HTR-8/SVneo (cell line): ENCODE measurements at regions not wholly inside any gene's neighbourhood (a gene's known extent, or its start where the extent isn't known, plus 50 kb on each side); places are given as distances from the start of the nearest gene placed in this dataset.
A peak's percentile ranks its signal among the peaks of the same experiment; 100 is the strongest.

Source experiments
- DNase-seq: peaks from one replicate; pipeline ENCODE4 v3.0.0; 2011; ENCODE audit warnings: low spot score, mixed read lengths; ENCODE audit not compliant: insufficient read length
- FAIRE-seq: peaks from 2 replicates; lab custom pipeline; 2011; peaks lifted over from hg19 to GRCh38; lab: Jason Lieb, UNC

GRCh38 chr3:154778057-154778456 is 302.1 kb upstream of the MME start:
- no peak for DNase-seq
- FAIRE-seq: no peak

- FAIRE-seq (no peak), DNase-seq (no peak)
Observed at GRCh38 chr3:154776549-154777225, 303.4 kb upstream of the MME start.

GRCh38 chr3:154775821-154776548 is 304.1 kb upstream of the MME start:
- no peak for DNase-seq
- no peak for FAIRE-seq

- FAIRE-seq (no peak), DNase-seq (no peak)
Observed at GRCh38 chr3:154766765-154767503, 313.2 kb upstream of the MME start.

GRCh38 chr3:154764856-154765640 is 315.1 kb upstream of the MME start:
- FAIRE-seq: no peak
- DNase-seq: no peak

- DNase-seq (no peak), FAIRE-seq (no peak)
Observed at GRCh38 chr3:154762486-154762885, 317.6 kb upstream of the MME start.

- no peak for FAIRE-seq
- no peak for DNase-seq
Observed at GRCh38 chr3:154759966-154760365, 320.2 kb upstream of the MME start.

- DNase-seq: peak; percentile 36
- FAIRE-seq: no peak
Observed at GRCh38 chr3:154758109-154758868, 321.8 kb upstream of the MME start.

- DNase-seq: no peak
- no peak for FAIRE-seq
Observed at GRCh38 chr3:154753101-154753500, 323.1 kb upstream of the GPR149 start.

- DNase-seq (no peak), FAIRE-seq (no peak)
Observed at GRCh38 chr3:154749514-154749913, 319.5 kb upstream of the GPR149 start.

- no peak for FAIRE-seq
- no peak for DNase-seq
Observed at GRCh38 chr3:154745929-154746328, 315.9 kb upstream of the GPR149 start.

GRCh38 chr3:154745122-154745521 is 315.1 kb upstream of the GPR149 start:
- DNase-seq: no peak
- no peak for FAIRE-seq

- FAIRE-seq (no peak), DNase-seq (no peak)
Observed at GRCh38 chr3:154743418-154743817, 313.4 kb upstream of the GPR149 start.

- no peak for FAIRE-seq
- DNase-seq: no peak
Observed at GRCh38 chr3:154734468-154734867, 304.5 kb upstream of the GPR149 start.

- DNase-seq (no peak), FAIRE-seq (no peak)
Observed at GRCh38 chr3:154730186-154730585, 300.2 kb upstream of the GPR149 start.

- DNase-seq (no peak), FAIRE-seq (no peak)
Observed at GRCh38 chr3:154729741-154730140, 299.8 kb upstream of the GPR149 start.

GRCh38 chr3:154728285-154728684 is 298.3 kb upstream of the GPR149 start:
- FAIRE-seq: no peak
- DNase-seq: no peak

- DNase-seq: no peak
Observed at GRCh38 chr3:154720921-154721320, 290.9 kb upstream of the GPR149 start.

GRCh38 chr3:154718053-154718452 is 288.1 kb upstream of the GPR149 start:
- FAIRE-seq (no peak), DNase-seq (no peak)

More at GRCh38 chr3:154720921-154721320, 290.9 kb upstream of the GPR149 start:
- no peak for FAIRE-seq

- DNase-seq (no peak), FAIRE-seq (no peak)
Observed at GRCh38 chr3:154716170-154716569, 286.2 kb upstream of the GPR149 start.
